MM.1S (cell line): ENCODE measurements at regions not wholly inside any gene's neighbourhood (a gene's known extent, or its start where the extent isn't known, plus 50 kb on each side); places are given as distances from the start of the nearest gene placed in this dataset.

Experiments
- DNase-seq: peaks from one replicate; pipeline ENCODE4 v3.0.0-alpha.2; 2015
- H2AFZ ChIP-seq: fragments of 300-600 bp; sonication (generic); 2 replicates; pipeline ENCODE4 v1.6.0; 2016; ENCODE audit warnings: antibody characterized with exemption, low read length
- H3F3A ChIP-seq: fragments of 300-600 bp; sonication (generic); 2 replicates; pipeline ENCODE4 v1.6.1; 2016; ENCODE audit warnings: mild to moderate bottlenecking, antibody characterized with exemption, low read length, moderate library complexity, mixed read lengths; ENCODE audit not compliant: insufficient read depth
- H3K27ac ChIP-seq: fragments of 300-600 bp; sonication (generic); 2 replicates; pipeline ENCODE4 v1.5.1; 2016; ENCODE audit warnings: mild to moderate bottlenecking, low read length
- H3K27me3 ChIP-seq: fragments of 300-600 bp; sonication (generic); replicated peaks from 2 replicates; pipeline ENCODE4 v1.6.0; 2016; ENCODE audit warnings: low read length; ENCODE audit not compliant: insufficient read depth
- H3K36me3 ChIP-seq: fragments of 300-600 bp; sonication (generic); replicated peaks from 2 replicates; pipeline ENCODE4 v1.6.1; 2016; ENCODE audit warnings: mild to moderate bottlenecking, low read length, mixed read lengths; ENCODE audit not compliant: insufficient read depth
- H3K4me1 ChIP-seq: fragments of 300-600 bp; sonication (generic); 2 replicates; pipeline ENCODE4 v1.6.1; 2016; ENCODE audit warnings: low read length, mixed read lengths
- H3K4me2 ChIP-seq: fragments of 300-600 bp; sonication (generic); 2 replicates; pipeline ENCODE4 v1.6.0; 2016; ENCODE audit warnings: low read depth, low read length
- H3K4me3 ChIP-seq: fragments of 300-600 bp; sonication (generic); 2 replicates; pipeline ENCODE4 v1.5.1; 2016; ENCODE audit warnings: low read length, mixed read lengths
- H3K79me2 ChIP-seq: fragments of 300-600 bp; sonication (generic); 2 replicates; pipeline ENCODE4 v1.6.1; 2016; ENCODE audit warnings: mixed run types, low read length, mixed read lengths
- H3K9ac ChIP-seq: fragments of 300-600 bp; sonication (generic); 2 replicates; pipeline ENCODE4 v1.6.1; 2016; ENCODE audit warnings: low read length, mixed read lengths
- H3K9me2 ChIP-seq: fragments of 300-600 bp; sonication (generic); replicated peaks from 2 replicates; pipeline ENCODE4 v1.6.1; 2016; ENCODE audit warnings: mild to moderate bottlenecking, low read length, mixed read lengths; ENCODE audit not compliant: insufficient read depth
- H3K9me3 ChIP-seq: fragments of 300-600 bp; sonication (generic); replicated peaks from 2 replicates; pipeline ENCODE4 v1.6.1; 2016; ENCODE audit warnings: mild to moderate bottlenecking, low read length, mixed read lengths; ENCODE audit not compliant: insufficient read depth
- H4K20me1 ChIP-seq: fragments of 300-600 bp; sonication (generic); 2 replicates; pipeline ENCODE4 v1.6.1; 2016; ENCODE audit warnings: mild to moderate bottlenecking, low read length, moderate library complexity, mixed read lengths; ENCODE audit not compliant: insufficient read depth
- CTCF ChIP-seq: fragments of 300-600 bp; sonication (generic); IDR thresholded peaks from 2 replicates; pipeline ENCODE4 v1.5.1; 2016; ENCODE audit warnings: antibody characterized with exemption, low read length, mixed read lengths
- EZH2 ChIP-seq: fragments of 300-600 bp; sonication (generic); optimal IDR thresholded peaks from 2 replicates; pipeline ENCODE3; 2017; ENCODE audit warnings: low read depth, mild to moderate bottlenecking, antibody characterized with exemption, low read length, mixed read lengths
- EZH2phosphoT487 ChIP-seq: fragments of 300-600 bp; sonication (generic); IDR thresholded peaks from 2 replicates; pipeline ENCODE4 v1.6.1; 2018; ENCODE audit warnings: antibody characterized with exemption, low read length

GRCh38 chr1:244231572-244232315 lies 180.7 kb downstream of the ZBTB18 start:
- no peaks in the 10 kb centered on the region for H3K9me3 ChIP-seq
- no peak for DNase-seq
- H3K27me3 ChIP-seq: no peaks in the 10 kb centered on the region
- H3K4me1 ChIP-seq: no peaks in the 10 kb centered on the region
- H3K4me2 ChIP-seq: no peak overlapping the region
- no peak overlapping the region for H3K27ac ChIP-seq
- no peak overlapping the region for H3K9ac ChIP-seq
- no peaks in the 10 kb centered on the region for H3K36me3 ChIP-seq
- H3K9me2 ChIP-seq: no peaks in the 10 kb centered on the region
- H3F3A ChIP-seq: no peaks in the 10 kb centered on the region
- no peaks in the 10 kb centered on the region for H4K20me1 ChIP-seq
- no peaks in the 10 kb centered on the region for H3K79me2 ChIP-seq
- H3K4me3 ChIP-seq: no peak overlapping the region
- H2AFZ ChIP-seq: no peak overlapping the region
- no peak for TF ChIP-seq CTCF
- TF ChIP-seq EZH2: no peak
- TF ChIP-seq EZH2phosphoT487: no peak

- Histone ChIP-seq H4K20me1 (no peaks in the 10 kb centered on the region), H3K9ac (no peak overlapping the region), H3K79me2 (no peaks in the 10 kb centered on the region), H3K27me3 (no peaks in the 10 kb centered on the region), H3K9me2 (no peaks in the 10 kb centered on the region), H3K9me3 (no peaks in the 10 kb centered on the region), H3K4me1 (no peaks in the 10 kb centered on the region), H3K36me3 (no peaks in the 10 kb centered on the region), H2AFZ (no peak overlapping the region), H3K4me3 (no peak overlapping the region), H3K27ac (no peak overlapping the region), H3K4me2 (no peak overlapping the region), H3F3A (no peaks in the 10 kb centered on the region)
- TF ChIP-seq CTCF: no peak
- no peak for TF ChIP-seq EZH2
- no peak for TF ChIP-seq EZH2phosphoT487
- no peak for DNase-seq
These were observed 183.0 kb downstream of the ZBTB18 start for GRCh38 chr1:244234009-244234643.

GRCh38 chr1:244235157-244235556 lies 184.1 kb downstream of the ZBTB18 start:
- Histone ChIP-seq H3K9me3 (no peaks in the 10 kb centered on the region), H3K27ac (no peak overlapping the region), H3K4me3 (no peak overlapping the region), H3K9me2 (no peaks in the 10 kb centered on the region), H3K9ac (no peak overlapping the region), H3K79me2 (no peaks in the 10 kb centered on the region), H3K4me2 (no peak overlapping the region), H2AFZ (no peak overlapping the region), H3K4me1 (no peaks in the 10 kb centered on the region), H3K36me3 (no peaks in the 10 kb centered on the region), H4K20me1 (no peaks in the 10 kb centered on the region), H3K27me3 (no peaks in the 10 kb centered on the region), H3F3A (no peaks in the 10 kb centered on the region)
- DNase-seq: no peak
- TF ChIP-seq EZH2phosphoT487: no peak
- TF ChIP-seq EZH2: no peak
- TF ChIP-seq CTCF: no peak
